Transverse colon (tissue), 4 donors: ENCODE measurements at regions not wholly inside any gene's neighbourhood (a gene's known extent, or its start where the extent isn't known, plus 50 kb on each side); places are given as distances from the start of the nearest gene placed in this dataset.

Experiments used
- DNase-seq: peaks from one replicate; pipeline ENCODE4 v3.0.0-alpha.2; 2019
- H3K27ac ChIP-seq, 4 donors: fragments of 200-600 bp; sonication (generic); 2 replicates each; pipeline ENCODE4 v1.5.1; 2016 to 2018; ENCODE audit warnings: inconsistent platforms in 4 of 4
- H3K27me3 ChIP-seq: fragments of 200-600 bp; sonication (generic); 2 replicates; pipeline ENCODE4 v1.5.1; 2017; ENCODE audit warnings: inconsistent platforms
- H3K36me3 ChIP-seq, 4 donors: fragments of 200-600 bp; sonication (generic); 2 replicates each; pipeline ENCODE4 v1.5.1; 2017 to 2019; ENCODE audit warnings: inconsistent platforms in 4 of 4
- H3K4me1 ChIP-seq, 4 donors: fragments of 200-600 bp; sonication (generic); 2 replicates each; pipeline ENCODE4 v1.5.1; 2017 to 2020; ENCODE audit warnings: inconsistent platforms in 4 of 4
- H3K4me3 ChIP-seq, 4 donors: fragments of 200-600 bp; sonication (generic); 1 replicate in 1 of 4; 2 replicates in 3 of 4; pipeline versions ENCODE4 v1.5.1 to v1.6.1; 2017 to 2019; ENCODE audit warnings: inconsistent platforms in 4 of 4
- H3K9me3 ChIP-seq, 2 donors: fragments of 200-600 bp; sonication (generic); 2 replicates each; pipeline ENCODE4 v1.5.1; 2017 to 2019; ENCODE audit warnings: inconsistent platforms in 2 of 2
- EP300 ChIP-seq: sonication (generic); formaldehyde crosslinking; IDR thresholded peaks from one replicate; pipeline ENCODE4 v1.6.1; 2017; ENCODE audit warnings: antibody characterized with exemption, low read depth
- POLR2A ChIP-seq: fragments of 450-650 bp; IDR thresholded peaks from one replicate; pipeline ENCODE4 v1.6.1; 2016; ENCODE audit warnings: antibody characterized with exemption, mild to moderate bottlenecking, moderate library complexity
- POLR2AphosphoS5 ChIP-seq, 3 donors: sonication (generic); formaldehyde crosslinking; IDR thresholded peaks; one replicate each; pipeline ENCODE4 v1.6.1; 2016; ENCODE audit warnings: antibody characterized with exemption in 3 of 3
- WGBS, 2 donors: methylation state at CpG; one replicate each; pipeline ENCODE4 v1.1.5; 2018; ENCODE audit warnings: low coverage in 1 of 2; 5-methylcytosine and 5-hydroxymethylcytosine counted together
- in situ Hi-C, 4 donors: fragments of 200-750 bp; cut with MboI; loops; one replicate each; pipeline versions ENCODE4 v1.15.0 to v1.15.1; 2017; ENCODE audit warnings: low sequenced_read_pairs in 3 of 4, low pct_ligation_motif_present in 1 of 4, low pct_unique_long_range_greater_than_20kb in 1 of 4
- intact Hi-C: fragments of 100-400 bp; cut with DNase I; formaldehyde crosslinking; loops from one replicate; pipeline ENCODE4 v1.15.1; 2023; ENCODE audit warnings: low total_unique reads
- TF ChIP-seq, protein P1 (sequence below), 5 experiments: fragments of 200-600 bp in 3 of 5; fragments of 450-650 bp in 2 of 5; sonication (generic) in 3 of 5; IDR thresholded peaks; 1 replicate in 2 of 5; 2 replicates in 3 of 5; pipeline ENCODE4 v1.5.1; 2016 to 2017; ENCODE audit warnings: antibody characterized with exemption in 5 of 5, inconsistent platforms in 3 of 5, mild to moderate bottlenecking in 2 of 5, moderate library complexity in 1 of 5

GRCh38 chr5:35473589-35473988 is 144.1 kb upstream of the SPEF2 start:
- 67 to 75% methylated on average over 3 of the region's 3 CpGs for WGBS, 2 donors

DNA sequence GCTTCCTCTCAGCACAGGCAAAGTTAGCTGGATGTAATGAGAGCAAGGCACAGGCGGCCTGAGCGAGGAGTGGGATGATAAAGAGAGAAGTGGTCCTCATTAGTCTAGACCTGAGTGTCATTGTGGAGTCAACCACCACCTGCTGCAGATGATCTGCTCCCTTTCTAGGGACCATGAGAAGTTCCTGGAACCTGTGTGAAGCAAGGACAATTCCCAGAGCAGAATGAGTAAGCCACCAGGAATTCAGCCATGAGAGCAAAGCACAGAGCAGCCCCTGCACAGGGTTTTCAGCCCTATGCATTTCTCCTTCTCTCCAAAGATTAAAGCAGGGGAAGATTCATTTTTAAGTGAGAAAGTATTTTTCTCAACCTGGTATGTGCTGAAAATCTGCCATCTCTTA is 146.8 kb upstream of the SPEF2 start:
- no peaks in the 10 kb centered on the region for H3K9me3 ChIP-seq
- no peak for DNase-seq
- no peak overlapping the region for H3K27ac ChIP-seq
- WGBS, 2 donors: 80 to 98% methylated on average over 1 to 2 of the region's 2 CpGs
- intact Hi-C loops (no loop called here), in situ Hi-C loops (no loop called here)
- H3K27me3 ChIP-seq: no peaks in the 10 kb centered on the region
- TF ChIP-seq, protein P1, sequence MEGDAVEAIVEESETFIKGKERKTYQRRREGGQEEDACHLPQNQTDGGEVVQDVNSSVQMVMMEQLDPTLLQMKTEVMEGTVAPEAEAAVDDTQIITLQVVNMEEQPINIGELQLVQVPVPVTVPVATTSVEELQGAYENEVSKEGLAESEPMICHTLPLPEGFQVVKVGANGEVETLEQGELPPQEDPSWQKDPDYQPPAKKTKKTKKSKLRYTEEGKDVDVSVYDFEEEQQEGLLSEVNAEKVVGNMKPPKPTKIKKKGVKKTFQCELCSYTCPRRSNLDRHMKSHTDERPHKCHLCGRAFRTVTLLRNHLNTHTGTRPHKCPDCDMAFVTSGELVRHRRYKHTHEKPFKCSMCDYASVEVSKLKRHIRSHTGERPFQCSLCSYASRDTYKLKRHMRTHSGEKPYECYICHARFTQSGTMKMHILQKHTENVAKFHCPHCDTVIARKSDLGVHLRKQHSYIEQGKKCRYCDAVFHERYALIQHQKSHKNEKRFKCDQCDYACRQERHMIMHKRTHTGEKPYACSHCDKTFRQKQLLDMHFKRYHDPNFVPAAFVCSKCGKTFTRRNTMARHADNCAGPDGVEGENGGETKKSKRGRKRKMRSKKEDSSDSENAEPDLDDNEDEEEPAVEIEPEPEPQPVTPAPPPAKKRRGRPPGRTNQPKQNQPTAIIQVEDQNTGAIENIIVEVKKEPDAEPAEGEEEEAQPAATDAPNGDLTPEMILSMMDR (IDR thresholded peaks at IDR 0.05): no peak
- TF ChIP-seq EP300 (no peak), POLR2A (no peak), POLR2AphosphoS5 (IDR thresholded peaks at IDR 0.05) (no peak)
- H3K4me3 ChIP-seq: no peak overlapping the region
- H3K4me1 ChIP-seq: no peaks in the 10 kb centered on the region
- H3K36me3 ChIP-seq: no peaks in the 10 kb centered on the region

More at GRCh38 chr5:35473589-35473988, 144.1 kb upstream of the SPEF2 start:
- in situ Hi-C loops: no loop called here
- no peaks in the 10 kb centered on the region for H3K9me3 ChIP-seq
- H3K4me1 ChIP-seq: peaks cover 0 to under 1% (median 0%) of the 10 kb centered on the region in 4 donors
- no peak overlapping the region for H3K4me3 ChIP-seq
- no peaks in the 10 kb centered on the region for H3K36me3 ChIP-seq
- H3K27ac ChIP-seq: no peak overlapping the region
- DNase-seq: no peak
- no peaks in the 10 kb centered on the region for H3K27me3 ChIP-seq
- intact Hi-C loops: no loop called here
- TF ChIP-seq POLR2AphosphoS5 (IDR thresholded peaks at IDR 0.05): no peak
- TF ChIP-seq, protein P1 (IDR thresholded peaks at IDR 0.05): no peak
- no peak for TF ChIP-seq POLR2A

DNA sequence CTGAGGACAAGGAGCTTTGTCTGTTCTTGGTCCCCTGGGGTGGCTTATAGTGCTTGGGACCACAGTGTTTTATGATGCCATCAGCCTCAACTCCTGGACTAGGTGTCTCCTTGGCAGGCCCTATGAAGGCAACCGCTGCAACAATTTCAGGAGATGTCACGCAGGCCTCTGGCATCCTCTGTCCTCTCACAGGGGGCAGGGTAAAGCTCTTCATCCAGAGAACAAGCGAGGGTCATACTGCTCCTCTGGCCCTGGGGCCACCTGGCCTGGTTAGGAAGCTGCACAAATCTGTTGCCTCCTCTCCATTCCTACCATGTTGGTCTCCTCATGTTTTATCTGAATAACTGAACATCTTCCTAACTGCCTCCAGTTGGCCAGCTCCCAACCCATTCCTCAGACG is 148.9 kb upstream of the SPEF2 start:
- H3K4me3 ChIP-seq: no peak overlapping the region
- intact Hi-C loops: no loop called here
- H3K9me3 ChIP-seq: no peaks in the 10 kb centered on the region
- no peak for TF ChIP-seq EP300
- TF ChIP-seq POLR2A: no peak
- TF ChIP-seq POLR2AphosphoS5 (IDR thresholded peaks at IDR 0.05): no peak
- TF ChIP-seq, protein P1 (IDR thresholded peaks at IDR 0.05): no peak
- no peaks in the 10 kb centered on the region for H3K27me3 ChIP-seq
- no peak overlapping the region for H3K27ac ChIP-seq
- no peaks in the 10 kb centered on the region for H3K36me3 ChIP-seq
- DNase-seq: no peak
- WGBS, 2 donors: 72% methylated on average over 4 of the region's 4 CpGs; no CpG with 5 or more reads in 1 of the 2 donors
- in situ Hi-C loops: no loop called here
- H3K4me1 ChIP-seq: no peaks in the 10 kb centered on the region

- TF ChIP-seq, protein P1 (IDR thresholded peaks at IDR 0.05): no peak
- TF ChIP-seq POLR2A (no peak), EP300 (no peak), POLR2AphosphoS5 (IDR thresholded peaks at IDR 0.05) (no peak)
- whole genome bisulfite sequencing, 2 donors: 84 to 89% methylated on average over 5 of the region's 5 CpGs
- Histone ChIP-seq H3K27ac (no peak overlapping the region), H3K36me3 (no peaks in the 10 kb centered on the region), H3K4me1 (no peaks in the 10 kb centered on the region), H3K9me3 (no peaks in the 10 kb centered on the region), H3K27me3 (no peaks in the 10 kb centered on the region), H3K4me3 (no peak overlapping the region)
- intact Hi-C loops: no loop called here
- in situ Hi-C loops: no loop called here
- DNase-seq: no peak
Observed at GRCh38 chr5:35466746-35467145, 150.9 kb upstream of the SPEF2 start.
